HEK293 (cell line): ENCODE measurements at regions not wholly inside any gene's neighbourhood (a gene's known extent, or its start where the extent isn't known, plus 50 kb on each side); places are given as distances from the start of the nearest gene placed in this dataset.

Source experiments
- CTCF ChIA-PET: fragments of 350-600 bp; formaldehyde crosslinking; extraction: SDS; loops from one replicate; lab custom pipeline; 2021; ENCODE audit warnings: antibody characterized with exemption; lab: Yijun Ruan, JAX
- POLR2A ChIA-PET: fragments of 300-600 bp; formaldehyde crosslinking; extraction: SDS; loops from one replicate; lab custom pipeline; 2020; ENCODE audit warnings: antibody characterized with exemption, inconsistent platforms; lab: Yijun Ruan, JAX
- H3K27ac ChIP-seq: fragments of 200-500 bp; sonication (Bioruptor generic); 2 replicates; pipeline ENCODE4 v1.5.1; 2014; ENCODE audit warnings: low read depth, low read length, control low read depth, inconsistent platforms; ENCODE audit errors: extremely low read depth
- H3K36me3 ChIP-seq, 2 experiments: fragments of 200-500 bp in 1 of 2; sonication (Bioruptor generic) in 1 of 2; 1 replicate in 1 of 2; 2 replicates in 1 of 2; pipeline ENCODE4 v1.5.1; 2014 to 2017; ENCODE audit warnings: inconsistent platforms in 2 of 2, low read length in 2 of 2; ENCODE audit not compliant: control insufficient read depth in 2 of 2, insufficient read depth in 1 of 2
- H3K4me1 ChIP-seq: fragments of 200-500 bp; sonication (Bioruptor generic); 2 replicates; pipeline ENCODE4 v1.5.1; 2014; ENCODE audit warnings: mild to moderate bottlenecking, low read length, inconsistent platforms; ENCODE audit not compliant: control insufficient read depth, insufficient read depth
- H3K4me3 ChIP-seq: 2 replicates; pipeline ENCODE4 v1.5.1; 2011; ENCODE audit warnings: low read depth, mild to moderate bottlenecking, control low read depth, low read length, moderate library complexity
- H3K9me3 ChIP-seq: fragments of 200-500 bp; sonication (Bioruptor generic); 2 replicates; pipeline ENCODE4 v1.5.1; 2014; ENCODE audit warnings: low read depth, low read length, inconsistent platforms; ENCODE audit not compliant: control insufficient read depth, insufficient read depth
- ATF2 ChIP-seq: fragments of 450-650 bp; formaldehyde crosslinking; IDR thresholded peaks from 2 replicates; pipeline ENCODE4 v1.5.1; 2016; ENCODE audit warnings: missing biosample characterization, missing genetic modification characterization, low read depth
- GLIS1 ChIP-seq: fragments of 450-650 bp; formaldehyde crosslinking; IDR thresholded peaks from 2 replicates; pipeline ENCODE4 v1.5.1; 2016; ENCODE audit warnings: missing biosample characterization, missing genetic modification characterization
- KLF10 ChIP-seq: fragments of 450-650 bp; IDR thresholded peaks from 2 replicates; pipeline ENCODE4 v1.5.1; 2018; ENCODE audit warnings: missing biosample characterization, mild to moderate bottlenecking, missing genetic modification characterization
- REPIN1 ChIP-seq: fragments of 450-650 bp; formaldehyde crosslinking; IDR thresholded peaks from 2 replicates; pipeline ENCODE4 v1.5.1; 2017; ENCODE audit warnings: missing biosample characterization, missing genetic modification characterization, low read depth
- ZBTB21 ChIP-seq: fragments of 450-650 bp; formaldehyde crosslinking; IDR thresholded peaks from 2 replicates; pipeline ENCODE4 v1.5.1; 2017; ENCODE audit warnings: missing biosample characterization, missing genetic modification characterization
- ZNF274 ChIP-seq, 2 experiments: fragments of 200-500 bp in 1 of 2; fragments of 450-650 bp in 1 of 2; sonication (Bioruptor generic) in 1 of 2; formaldehyde crosslinking in 1 of 2; IDR thresholded peaks; 2 replicates each; pipeline versions ENCODE4 v1.5.1 to v1.6.1; 2014 to 2016; ENCODE audit warnings: borderline replicate concordance in 1 of 2, inconsistent platforms in 1 of 2, low read length in 1 of 2, missing biosample characterization in 1 of 2, missing genetic modification characterization in 1 of 2
- ZNF335 ChIP-seq: fragments of 450-650 bp; formaldehyde crosslinking; conservative IDR thresholded peaks from 2 replicates; pipeline ENCODE4 v1.5.1; 2016; ENCODE audit warnings: missing biosample characterization, missing genetic modification characterization
- ZNF341 ChIP-seq: fragments of 450-650 bp; formaldehyde crosslinking; IDR thresholded peaks from 2 replicates; pipeline ENCODE4; 2016; ENCODE audit warnings: low read depth, missing biosample characterization, missing genetic modification characterization
- ZNF37A ChIP-seq: fragments of 450-650 bp; IDR thresholded peaks from 2 replicates; pipeline ENCODE4 v1.5.1; 2018; ENCODE audit warnings: missing biosample characterization, missing genetic modification characterization
- ZNF48 ChIP-seq: fragments of 450-650 bp; formaldehyde crosslinking; IDR thresholded peaks from 2 replicates; pipeline ENCODE4 v1.5.1; 2016; ENCODE audit warnings: missing biosample characterization, missing genetic modification characterization
- ZNF510 ChIP-seq: fragments of 450-650 bp; formaldehyde crosslinking; IDR thresholded peaks from 2 replicates; pipeline ENCODE4 v1.5.1; 2018; ENCODE audit warnings: mild to moderate bottlenecking, missing genetic modification characterization, missing biosample characterization; ENCODE audit not compliant: insufficient replicate concordance
- ZNF548 ChIP-seq: fragments of 450-650 bp; formaldehyde crosslinking; IDR thresholded peaks from 2 replicates; pipeline ENCODE4 v1.5.1; 2016; ENCODE audit warnings: missing biosample characterization, missing genetic modification characterization
- ZNF558 ChIP-seq: fragments of 450-650 bp; formaldehyde crosslinking; IDR thresholded peaks from 2 replicates; pipeline ENCODE4 v1.5.1; 2016; ENCODE audit warnings: missing biosample characterization, missing genetic modification characterization
- ZNF639 ChIP-seq: fragments of 450-650 bp; formaldehyde crosslinking; IDR thresholded peaks from 2 replicates; pipeline ENCODE4 v1.5.1; 2016; ENCODE audit warnings: missing biosample characterization, missing genetic modification characterization
- ZNF658 ChIP-seq: fragments of 450-650 bp; formaldehyde crosslinking; IDR thresholded peaks from 2 replicates; pipeline ENCODE4; 2016; ENCODE audit warnings: missing biosample characterization, missing genetic modification characterization
- ZNF747 ChIP-seq: fragments of 450-650 bp; formaldehyde crosslinking; IDR thresholded peaks from 2 replicates; pipeline ENCODE4 v1.5.1; 2016; ENCODE audit warnings: missing biosample characterization, missing genetic modification characterization
- ZSCAN23 ChIP-seq: fragments of 450-650 bp; formaldehyde crosslinking; IDR thresholded peaks from 2 replicates; pipeline ENCODE4 v1.5.1; 2016; ENCODE audit warnings: missing biosample characterization, missing genetic modification characterization
- TF ChIP-seq, protein P1 (sequence below): fragments of 450-650 bp; formaldehyde crosslinking; IDR thresholded peaks from 2 replicates; pipeline ENCODE4 v1.5.1; 2016; ENCODE audit warnings: missing biosample characterization, missing genetic modification characterization
- TF ChIP-seq, protein P2 (sequence below): fragments of 450-650 bp; formaldehyde crosslinking; IDR thresholded peaks from 2 replicates; pipeline ENCODE4 v1.5.1; 2016; ENCODE audit warnings: missing biosample characterization, missing genetic modification characterization
- TF ChIP-seq, protein P3 (sequence below): fragments of 450-650 bp; formaldehyde crosslinking; IDR thresholded peaks from 2 replicates; pipeline ENCODE4 v1.5.1; 2016; ENCODE audit warnings: missing biosample characterization, missing genetic modification characterization

- H3K36me3 ChIP-seq: no peaks in the 10 kb centered on the region
- H3K9me3 ChIP-seq: no peaks in the 10 kb centered on the region; the same call in 1 of the 2 replicates
- no peak overlapping the region for H3K4me3 ChIP-seq
- H3K4me1 ChIP-seq: 0 out of 2 replicates have a peak, but pooled peaks cover 4% of the 10 kb centered on the region
- TF ChIP-seq REPIN1 (tag by site-specific recombination) (no peak), ZNF639 (tag by site-specific recombination) (no peak), ZNF48 (no peak), ZNF747 (tag by site-specific recombination) (no peak), KLF10 (tag by site-specific recombination) (no peak), ZNF341 (no peak), ZNF274 (IDR thresholded peaks at IDR 0.05; ENCODE audit: low read length) (no peak), ZNF274 (tag by site-specific recombination; IDR thresholded peaks at IDR 0.05; ENCODE audit: borderline replicate concordance) (no peak), ZNF335 (tag by site-specific recombination) (no peak), ZSCAN23 (no peak), ZNF548 (tag by site-specific recombination) (no peak), ZNF37A (tag by site-specific recombination) (no peak), ATF2 (no peak), ZNF658 (tag by site-specific recombination) (no peak), ZNF510 (tag by site-specific recombination) (no peak), ZBTB21 (tag by site-specific recombination) (no peak), ZNF558 (tag by site-specific recombination) (no peak), GLIS1 (tag by site-specific recombination) (no peak)
- TF ChIP-seq, protein P1, sequence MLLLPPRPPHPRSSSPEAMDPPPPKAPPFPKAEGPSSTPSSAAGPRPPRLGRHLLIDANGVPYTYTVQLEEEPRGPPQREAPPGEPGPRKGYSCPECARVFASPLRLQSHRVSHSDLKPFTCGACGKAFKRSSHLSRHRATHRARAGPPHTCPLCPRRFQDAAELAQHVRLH (tag by site-specific recombination): no peak
- TF ChIP-seq, protein P2, sequence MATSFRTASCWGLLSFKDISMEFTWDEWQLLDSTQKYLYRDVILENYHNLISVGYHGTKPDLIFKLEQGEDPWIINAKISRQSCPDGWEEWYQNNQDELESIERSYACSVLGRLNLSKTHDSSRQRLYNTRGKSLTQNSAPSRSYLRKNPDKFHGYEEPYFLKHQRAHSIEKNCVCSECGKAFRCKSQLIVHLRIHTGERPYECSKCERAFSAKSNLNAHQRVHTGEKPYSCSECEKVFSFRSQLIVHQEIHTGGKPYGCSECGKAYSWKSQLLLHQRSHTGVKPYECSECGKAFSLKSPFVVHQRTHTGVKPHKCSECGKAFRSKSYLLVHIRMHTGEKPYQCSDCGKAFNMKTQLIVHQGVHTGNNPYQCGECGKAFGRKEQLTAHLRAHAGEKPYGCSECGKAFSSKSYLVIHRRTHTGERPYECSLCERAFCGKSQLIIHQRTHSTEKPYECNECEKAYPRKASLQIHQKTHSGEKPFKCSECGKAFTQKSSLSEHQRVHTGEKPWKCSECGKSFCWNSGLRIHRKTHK (tag by site-specific recombination): no peak
- TF ChIP-seq, protein P3, sequence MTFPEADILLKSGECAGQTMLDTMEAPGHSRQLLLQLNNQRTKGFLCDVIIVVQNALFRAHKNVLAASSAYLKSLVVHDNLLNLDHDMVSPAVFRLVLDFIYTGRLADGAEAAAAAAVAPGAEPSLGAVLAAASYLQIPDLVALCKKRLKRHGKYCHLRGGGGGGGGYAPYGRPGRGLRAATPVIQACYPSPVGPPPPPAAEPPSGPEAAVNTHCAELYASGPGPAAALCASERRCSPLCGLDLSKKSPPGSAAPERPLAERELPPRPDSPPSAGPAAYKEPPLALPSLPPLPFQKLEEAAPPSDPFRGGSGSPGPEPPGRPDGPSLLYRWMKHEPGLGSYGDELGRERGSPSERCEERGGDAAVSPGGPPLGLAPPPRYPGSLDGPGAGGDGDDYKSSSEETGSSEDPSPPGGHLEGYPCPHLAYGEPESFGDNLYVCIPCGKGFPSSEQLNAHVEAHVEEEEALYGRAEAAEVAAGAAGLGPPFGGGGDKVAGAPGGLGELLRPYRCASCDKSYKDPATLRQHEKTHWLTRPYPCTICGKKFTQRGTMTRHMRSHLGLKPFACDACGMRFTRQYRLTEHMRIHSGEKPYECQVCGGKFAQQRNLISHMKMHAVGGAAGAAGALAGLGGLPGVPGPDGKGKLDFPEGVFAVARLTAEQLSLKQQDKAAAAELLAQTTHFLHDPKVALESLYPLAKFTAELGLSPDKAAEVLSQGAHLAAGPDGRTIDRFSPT (tag by site-specific recombination): no peak
- no peak overlapping the region for H3K27ac ChIP-seq
- POLR2A ChIA-PET: interaction anchor here (1.7 kb wide), 1 partner anchor 290 kb away, joined by 4 read pairs; the partner anchor contains the start of gene SOX4
- CTCF ChIA-PET: interaction anchor here (0.6 to 0.7 kb wide), 2 partner anchors 59 to 131 kb away, joined by 3 read pairs; no protein-coding TSS in a partner anchor
Measured at GRCh38 chr6:21883595-21884328, 290.2 kb downstream of the SOX4 start.
